ENCODE measurements at regions not wholly inside any gene's neighbourhood (a gene's known extent, or its start where the extent isn't known, plus 50 kb on each side); places are given as distances from the start of the nearest gene placed in this dataset.

DNA sequence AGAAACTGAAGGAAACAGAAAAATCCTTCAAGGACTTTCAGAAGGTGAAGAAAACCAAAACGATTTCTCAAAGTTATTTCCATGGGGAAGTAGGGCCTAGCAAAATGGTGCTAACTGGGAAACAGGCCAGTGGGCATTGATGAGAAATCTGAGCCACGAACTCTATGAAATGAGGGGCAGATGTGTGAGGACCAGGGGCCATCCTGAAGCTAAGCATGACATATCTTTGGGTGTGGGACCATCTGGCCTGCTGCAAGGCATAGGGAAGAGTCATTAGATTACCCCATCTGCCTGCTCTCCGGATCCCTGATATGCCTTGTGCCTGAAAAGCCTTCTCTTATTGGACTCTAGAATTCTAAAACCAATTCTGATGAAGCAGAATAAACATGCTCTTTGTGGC, 143.8 kb downstream of the PALM2AKAP2 start:
- H3K27ac ChIP-seq (ENCODE audit: low read depth, low read length), result no peak overlapping the region
- no peaks in the 10 kb centered on the region for H3K27me3 ChIP-seq (ENCODE audit: insufficient read depth, low read length)
- no peak overlapping the region for H2AFZ ChIP-seq (ENCODE audit: low read length, unreplicated experiment)
- no peaks in the 10 kb centered on the region for H3K79me2 ChIP-seq (ENCODE audit: control insufficient read depth, insufficient read depth, low read length, unreplicated experiment)
- H3K36me3 ChIP-seq (ENCODE audit: insufficient read depth, low read length), result no peaks in the 10 kb centered on the region
- no peaks in the 10 kb centered on the region for H3K4me1 ChIP-seq (ENCODE audit: control insufficient read depth, insufficient read depth, low read length, unreplicated experiment)
- H3K4me3 ChIP-seq (ENCODE audit: low read depth, low read length), result no peak overlapping the region

DNA sequence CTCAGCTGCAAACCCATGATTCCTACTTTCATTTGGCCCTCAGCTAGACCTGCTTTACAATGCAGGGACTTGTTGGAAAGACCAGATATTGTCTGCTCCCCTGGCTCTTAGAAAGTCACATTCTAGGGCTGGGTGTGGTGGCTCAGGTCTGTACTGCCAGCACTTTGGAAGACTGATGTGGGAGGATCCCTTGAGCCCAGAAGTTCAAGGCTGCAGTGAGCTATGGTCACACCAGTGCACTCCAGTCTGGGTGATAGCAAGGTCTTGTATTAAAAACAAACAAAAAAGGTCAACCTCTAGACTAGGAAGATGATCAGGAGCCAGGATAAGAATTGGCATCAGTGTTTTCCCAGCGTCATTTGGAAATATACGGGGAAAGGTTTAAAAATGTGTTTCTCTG, 145.8 kb downstream of the PALM2AKAP2 start:
- H3K36me3 ChIP-seq (ENCODE audit: insufficient read depth, low read length), result no peaks in the 10 kb centered on the region
- no peak overlapping the region for H3K27ac ChIP-seq (ENCODE audit: low read depth, low read length)
- H3K27me3 ChIP-seq (ENCODE audit: insufficient read depth, low read length), result no peaks in the 10 kb centered on the region
- no peaks in the 10 kb centered on the region for H3K79me2 ChIP-seq (ENCODE audit: control insufficient read depth, insufficient read depth, low read length, unreplicated experiment)
- no peak overlapping the region for H2AFZ ChIP-seq (ENCODE audit: low read length, unreplicated experiment)
- H3K4me1 ChIP-seq (ENCODE audit: control insufficient read depth, insufficient read depth, low read length, unreplicated experiment), result no peaks in the 10 kb centered on the region
- H3K4me3 ChIP-seq (ENCODE audit: low read depth, low read length), result no peak overlapping the region

DNA sequence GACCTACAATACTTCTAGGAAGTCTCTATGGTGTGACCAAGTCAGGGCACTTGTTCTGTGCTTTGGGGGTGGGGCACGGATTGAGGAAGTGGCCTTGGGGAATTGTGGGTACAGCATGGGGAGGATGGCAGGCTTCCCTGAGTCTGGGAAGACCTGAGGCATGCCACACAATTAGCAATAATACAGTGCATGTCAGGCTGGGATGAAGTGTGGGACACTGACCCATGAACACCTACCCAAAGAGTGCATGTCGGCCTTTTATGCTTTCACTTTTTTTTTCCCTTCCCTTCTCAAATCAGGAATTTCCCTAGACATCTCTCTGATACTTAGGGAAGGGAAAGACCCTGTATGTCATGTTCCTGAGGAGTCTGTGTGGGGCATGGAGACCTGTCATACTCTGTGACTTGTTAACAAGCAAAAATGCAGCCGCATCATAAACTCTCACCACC, 146.4 kb downstream of the PALM2AKAP2 start:
- Histone ChIP-seq H3K4me3 (ENCODE audit: low read depth, low read length) (no peak overlapping the region), H3K36me3 (ENCODE audit: insufficient read depth, low read length) (no peaks in the 10 kb centered on the region), H3K27me3 (ENCODE audit: insufficient read depth, low read length) (no peaks in the 10 kb centered on the region), H3K4me1 (ENCODE audit: control insufficient read depth, insufficient read depth, low read length, unreplicated experiment) (no peaks in the 10 kb centered on the region), H2AFZ (ENCODE audit: low read length, unreplicated experiment) (no peak overlapping the region), H3K27ac (ENCODE audit: low read depth, low read length) (no peak overlapping the region), H3K79me2 (ENCODE audit: control insufficient read depth, insufficient read depth, low read length, unreplicated experiment) (no peaks in the 10 kb centered on the region)

DNA sequence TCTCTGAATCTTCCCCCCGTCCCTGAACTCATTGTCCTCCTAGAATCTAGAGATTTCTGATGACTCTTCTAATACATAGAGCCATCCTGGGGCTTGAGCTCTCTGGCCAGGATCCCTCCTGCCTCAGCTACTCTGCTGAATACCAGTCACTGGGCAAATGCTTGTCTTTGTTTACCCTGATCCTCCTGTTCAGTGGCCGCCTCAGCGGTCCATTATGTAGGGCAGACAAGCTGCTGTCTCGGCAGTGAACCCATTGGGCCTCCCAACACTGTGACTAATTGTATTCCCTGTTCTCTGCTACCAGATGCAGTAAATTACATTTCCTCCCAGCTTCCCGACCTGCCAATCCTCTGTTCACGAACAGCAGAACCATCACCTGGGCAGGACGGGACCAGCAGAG, 151.6 kb downstream of the PALM2AKAP2 start:
- Histone ChIP-seq H3K79me2 (ENCODE audit: control insufficient read depth, insufficient read depth, low read length, unreplicated experiment) (no peaks in the 10 kb centered on the region), H3K27ac (ENCODE audit: low read depth, low read length) (no peak overlapping the region), H2AFZ (ENCODE audit: low read length, unreplicated experiment) (no peak overlapping the region), H3K36me3 (ENCODE audit: insufficient read depth, low read length) (no peaks in the 10 kb centered on the region), H3K27me3 (ENCODE audit: insufficient read depth, low read length) (no peaks in the 10 kb centered on the region), H3K4me3 (ENCODE audit: low read depth, low read length) (no peak overlapping the region), H3K4me1 (ENCODE audit: control insufficient read depth, insufficient read depth, low read length, unreplicated experiment) (no peaks in the 10 kb centered on the region)

DNA sequence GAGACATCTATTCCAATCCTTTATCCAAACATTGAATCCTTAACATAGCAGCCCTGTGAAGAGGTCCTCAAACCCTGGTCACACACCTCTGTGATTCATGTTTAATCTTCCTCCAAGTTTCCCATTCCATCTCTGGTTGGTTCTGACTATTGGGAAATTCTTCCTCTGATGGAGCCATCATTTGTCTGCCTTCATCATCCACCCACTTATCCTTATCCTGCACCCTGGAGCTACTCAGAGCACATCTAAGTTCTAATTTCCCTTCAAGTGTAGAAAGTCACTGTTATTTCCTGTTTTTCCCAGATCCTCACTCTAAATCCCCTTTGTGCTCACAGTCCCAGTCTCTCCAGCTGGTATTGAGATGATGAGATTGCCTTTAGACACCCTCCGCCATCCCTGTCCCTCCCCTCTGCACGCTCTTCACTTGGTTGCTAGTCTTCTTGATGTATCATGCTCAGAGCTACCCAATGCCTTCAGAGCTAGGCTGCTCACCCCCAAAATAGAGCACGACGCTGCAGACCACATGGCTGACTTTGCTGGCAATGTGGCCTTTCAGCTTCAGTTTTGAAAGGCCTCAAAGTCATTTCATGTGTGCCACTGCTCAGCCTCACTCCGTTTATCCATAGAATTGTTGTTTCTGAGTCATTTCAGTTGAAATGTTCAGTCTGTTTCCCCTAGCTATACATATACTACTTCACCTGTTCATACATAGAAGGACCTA, 154.3 kb downstream of the PALM2AKAP2 start:
- no peak overlapping the region for H3K27ac ChIP-seq (ENCODE audit: low read depth, low read length)
- H3K27me3 ChIP-seq (ENCODE audit: insufficient read depth, low read length), result no peaks in the 10 kb centered on the region
- H3K79me2 ChIP-seq (ENCODE audit: control insufficient read depth, insufficient read depth, low read length, unreplicated experiment), result no peaks in the 10 kb centered on the region
- no peak overlapping the region for H3K4me3 ChIP-seq (ENCODE audit: low read depth, low read length)
- H2AFZ ChIP-seq (ENCODE audit: low read length, unreplicated experiment), result no peak overlapping the region
- no peaks in the 10 kb centered on the region for H3K4me1 ChIP-seq (ENCODE audit: control insufficient read depth, insufficient read depth, low read length, unreplicated experiment)
- no peaks in the 10 kb centered on the region for H3K36me3 ChIP-seq (ENCODE audit: insufficient read depth, low read length)

DNA sequence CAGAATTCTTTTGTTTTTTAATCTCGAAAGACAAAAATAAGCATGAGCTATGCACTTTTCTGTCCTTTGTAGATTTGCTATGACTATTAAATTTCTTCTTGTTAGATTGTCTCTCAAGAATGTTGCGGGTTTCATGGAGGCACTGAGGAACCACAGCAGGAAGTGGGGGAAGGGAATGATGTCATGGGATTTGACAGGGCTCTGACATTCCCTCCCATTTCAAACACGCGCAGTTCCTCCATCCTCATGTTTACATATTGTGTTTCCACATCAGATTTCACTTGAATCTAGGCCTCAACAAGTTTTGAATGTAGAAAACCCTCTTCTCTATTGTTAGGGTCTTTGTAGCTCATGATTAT, 154.8 kb downstream of the PALM2AKAP2 start:
- Histone ChIP-seq H3K79me2 (ENCODE audit: control insufficient read depth, insufficient read depth, low read length, unreplicated experiment) (no peaks in the 10 kb centered on the region), H3K4me3 (ENCODE audit: low read depth, low read length) (no peak overlapping the region), H3K27me3 (ENCODE audit: insufficient read depth, low read length) (no peaks in the 10 kb centered on the region), H3K4me1 (ENCODE audit: control insufficient read depth, insufficient read depth, low read length, unreplicated experiment) (no peaks in the 10 kb centered on the region), H2AFZ (ENCODE audit: low read length, unreplicated experiment) (no peak overlapping the region), H3K36me3 (ENCODE audit: insufficient read depth, low read length) (no peaks in the 10 kb centered on the region), H3K27ac (ENCODE audit: low read depth, low read length) (no peak overlapping the region)

DNA sequence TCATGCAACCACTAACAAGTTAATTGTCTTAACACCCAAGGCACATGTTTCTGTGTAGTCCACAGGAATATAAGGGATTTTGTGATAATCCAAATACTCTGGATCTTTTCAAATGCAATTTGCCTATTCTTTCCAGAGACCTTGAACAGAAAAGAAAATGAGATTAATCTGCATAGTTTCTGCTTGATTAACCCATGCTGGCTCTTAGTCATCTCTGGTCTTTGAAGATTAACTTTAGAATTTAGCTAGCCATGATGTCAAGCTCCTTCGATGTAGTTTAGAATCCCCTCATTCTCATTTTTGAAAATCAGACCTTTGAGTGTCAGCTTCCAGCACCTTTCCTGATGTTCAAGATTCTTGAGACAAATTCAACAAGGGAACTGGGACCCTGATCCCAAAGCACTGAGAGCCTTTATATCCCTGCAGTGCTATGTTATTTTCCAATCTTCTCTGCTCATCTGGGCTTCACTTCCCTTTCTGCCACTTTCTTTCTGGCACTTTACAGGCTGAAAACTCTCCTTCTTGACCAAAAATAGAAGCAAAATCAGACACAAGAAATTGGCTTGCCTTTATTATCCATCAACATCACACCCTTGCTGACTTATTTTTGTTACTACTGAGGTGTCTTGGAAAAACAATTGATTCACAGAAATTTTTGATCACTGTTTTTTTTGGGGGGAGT, 155.5 kb downstream of the PALM2AKAP2 start:
- no peaks in the 10 kb centered on the region for H3K4me1 ChIP-seq (ENCODE audit: control insufficient read depth, insufficient read depth, low read length, unreplicated experiment)
- H2AFZ ChIP-seq (ENCODE audit: low read length, unreplicated experiment), result no peak overlapping the region
- H3K36me3 ChIP-seq (ENCODE audit: insufficient read depth, low read length), result no peaks in the 10 kb centered on the region
- H3K79me2 ChIP-seq (ENCODE audit: control insufficient read depth, insufficient read depth, low read length, unreplicated experiment), result no peaks in the 10 kb centered on the region
- no peak overlapping the region for H3K4me3 ChIP-seq (ENCODE audit: low read depth, low read length)
- H3K27ac ChIP-seq (ENCODE audit: low read depth, low read length), result no peak overlapping the region
- no peaks in the 10 kb centered on the region for H3K27me3 ChIP-seq (ENCODE audit: insufficient read depth, low read length)

DNA sequence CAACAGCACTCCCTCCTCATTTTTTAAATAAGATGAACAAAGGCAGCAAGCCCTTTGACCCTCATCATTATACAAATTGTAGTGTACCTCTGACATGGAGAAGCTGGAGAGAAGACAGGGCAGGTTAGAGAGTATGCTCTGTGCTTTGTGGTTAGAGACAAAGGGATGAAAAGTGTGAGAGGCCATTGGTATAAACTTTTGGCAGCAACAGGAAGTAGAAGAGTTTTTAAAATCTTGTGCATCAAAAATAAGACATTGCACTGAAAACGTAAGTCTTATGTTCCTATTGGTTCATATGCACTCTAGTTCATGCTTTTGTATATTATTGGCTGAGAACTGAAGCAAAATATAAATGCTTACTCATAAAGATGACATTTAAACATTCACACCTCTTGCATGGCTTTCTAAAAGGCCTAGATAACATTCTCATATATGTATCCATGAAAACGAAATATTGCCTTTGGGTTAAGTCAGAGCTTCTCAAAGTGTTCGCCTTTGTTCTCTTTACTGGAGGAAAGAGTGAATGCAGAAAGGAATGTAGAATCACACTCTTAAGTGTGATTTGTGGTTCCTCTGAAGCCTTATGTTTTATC, 158.0 kb downstream of the PALM2AKAP2 start:
- H3K36me3 ChIP-seq (ENCODE audit: insufficient read depth, low read length), result peaks cover 6% of the 10 kb centered on the region; the same call in 1 of the 2 replicates
- H3K27me3 ChIP-seq (ENCODE audit: insufficient read depth, low read length), result no peaks in the 10 kb centered on the region
- H2AFZ ChIP-seq (ENCODE audit: low read length, unreplicated experiment), result no peak overlapping the region
- no peak overlapping the region for H3K27ac ChIP-seq (ENCODE audit: low read depth, low read length)
- no peaks in the 10 kb centered on the region for H3K4me1 ChIP-seq (ENCODE audit: control insufficient read depth, insufficient read depth, low read length, unreplicated experiment)
- no peak overlapping the region for H3K4me3 ChIP-seq (ENCODE audit: low read depth, low read length)
- no peaks in the 10 kb centered on the region for H3K79me2 ChIP-seq (ENCODE audit: control insufficient read depth, insufficient read depth, low read length, unreplicated experiment)

DNA sequence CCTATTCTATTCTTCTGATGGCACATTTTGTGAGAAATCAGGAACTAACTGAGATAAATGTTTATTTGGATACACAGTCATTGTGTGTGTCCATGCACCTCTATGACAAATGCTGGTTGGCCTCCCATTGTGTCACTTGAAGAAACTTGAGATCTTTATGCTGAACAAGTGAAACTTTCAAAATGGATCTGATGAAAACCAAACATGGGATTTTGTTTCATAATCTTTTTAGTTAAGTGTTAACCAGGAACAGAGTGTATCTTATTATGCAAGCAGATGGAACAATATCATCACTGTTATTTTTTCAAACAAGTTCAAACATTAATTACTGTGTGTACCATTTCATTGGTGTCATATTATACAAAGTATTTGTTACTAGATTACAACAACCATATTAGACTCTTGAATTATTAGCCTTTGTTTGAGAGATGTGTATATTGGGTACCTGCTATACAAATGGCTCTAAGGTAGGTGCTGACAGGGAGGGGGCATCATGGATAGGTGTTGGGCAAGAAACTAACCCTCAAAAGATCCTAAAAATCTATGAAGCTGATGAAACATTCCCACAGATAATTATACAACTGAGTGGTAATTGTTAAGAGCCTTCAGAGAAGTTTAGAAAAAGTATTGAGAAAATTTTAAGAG, 159.8 kb downstream of the PALM2AKAP2 start:
- Histone ChIP-seq H3K4me1 (ENCODE audit: control insufficient read depth, insufficient read depth, low read length, unreplicated experiment) (no peaks in the 10 kb centered on the region), H3K36me3 (ENCODE audit: insufficient read depth, low read length) (peaks cover 6% of the 10 kb centered on the region; the same call in 1 of the 2 replicates), H3K79me2 (ENCODE audit: control insufficient read depth, insufficient read depth, low read length, unreplicated experiment) (no peaks in the 10 kb centered on the region), H3K27me3 (ENCODE audit: insufficient read depth, low read length) (no peaks in the 10 kb centered on the region), H2AFZ (ENCODE audit: low read length, unreplicated experiment) (no peak overlapping the region), H3K27ac (ENCODE audit: low read depth, low read length) (no peak overlapping the region), H3K4me3 (ENCODE audit: low read depth, low read length) (no peak overlapping the region)

DNA sequence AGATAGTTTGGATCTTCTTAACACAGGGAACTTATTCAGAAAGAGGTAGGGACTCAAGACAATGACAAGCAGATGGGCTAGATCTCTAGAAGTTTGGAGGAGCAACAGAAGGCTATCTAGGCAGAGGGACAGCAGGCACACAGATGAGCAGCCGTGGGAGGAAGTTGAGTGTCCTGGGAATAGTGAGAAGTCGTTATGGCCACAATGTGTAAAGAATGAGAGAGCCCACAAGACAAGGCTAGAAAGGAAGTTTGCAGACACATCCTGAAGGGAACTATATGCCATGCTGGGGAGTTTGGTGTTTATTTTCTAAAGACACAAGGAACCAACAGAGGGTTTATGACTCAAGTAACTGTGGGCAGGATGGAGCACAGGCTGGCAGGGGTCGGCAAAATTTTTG, 160.6 kb downstream of the PALM2AKAP2 start:
- Histone ChIP-seq H3K27ac (ENCODE audit: low read depth, low read length) (no peak overlapping the region), H3K4me3 (ENCODE audit: low read depth, low read length) (no peak overlapping the region), H2AFZ (ENCODE audit: low read length, unreplicated experiment) (no peak overlapping the region), H3K27me3 (ENCODE audit: insufficient read depth, low read length) (no peaks in the 10 kb centered on the region), H3K79me2 (ENCODE audit: control insufficient read depth, insufficient read depth, low read length, unreplicated experiment) (no peaks in the 10 kb centered on the region), H3K36me3 (ENCODE audit: insufficient read depth, low read length) (peaks cover 6% of the 10 kb centered on the region; the same call in 1 of the 2 replicates), H3K4me1 (ENCODE audit: control insufficient read depth, insufficient read depth, low read length, unreplicated experiment) (peaks cover 7% of the 10 kb centered on the region)

Data from ACC112 (cell line).